GM21529 (cell line): ENCODE measurements at regions not wholly inside any gene's neighbourhood (a gene's known extent, or its start where the extent isn't known, plus 50 kb on each side); places are given as distances from the start of the nearest gene placed in this dataset.
"Not testable (repeated sequence)": the region's sequence is repeated elsewhere in the genome, so short reads cannot be mapped to it uniquely, and the experiment has no call there.

Experiments used
- ATAC-seq: cut with Tn5 transposase; IDR thresholded peaks from one replicate; pipeline ENCODE4 v1.9.1; 2021; ENCODE audit not compliant: unreplicated experiment

GRCh38 chr6:131490441-131490840, 82.6 kb upstream of the ARG1 start:
- ATAC-seq: no peak

GRCh38 chr6:131492932-131493573, 80.0 kb upstream of the ARG1 start:
- no peak for ATAC-seq

- ATAC-seq: not testable (repeated sequence)
These were observed 68.6 kb upstream of the ARG1 start for GRCh38 chr6:131504387-131504786.

GRCh38 chr6:131510094-131510493, 62.9 kb upstream of the ARG1 start:
- peak; percentile 90 for ATAC-seq

GRCh38 chr6:131510591-131510990, 62.4 kb upstream of the ARG1 start:
- no peak for ATAC-seq

- peak; percentile 98 for ATAC-seq
These were observed 53.2 kb upstream of the ARG1 start for GRCh38 chr6:131519670-131520436.
